GM12875 (cell line): ENCODE measurements at regions not wholly inside any gene's neighbourhood (a gene's known extent, or its start where the extent isn't known, plus 50 kb on each side); places are given as distances from the start of the nearest gene placed in this dataset.

ENCODE experiments used
- H3K4me3 ChIP-seq: one replicate; pipeline ENCODE4 v1.5.1; 2011; ENCODE audit warnings: low read depth, low read length, control low read depth
- TF ChIP-seq, protein P1 (sequence below): IDR thresholded peaks from 2 replicates; pipeline ENCODE4 v1.5.1; 2011; ENCODE audit warnings: low read depth, mild to moderate bottlenecking, control low read depth, inconsistent platforms, low read length, moderate library complexity, borderline replicate concordance; ENCODE audit not compliant: insufficient read depth

DNA sequence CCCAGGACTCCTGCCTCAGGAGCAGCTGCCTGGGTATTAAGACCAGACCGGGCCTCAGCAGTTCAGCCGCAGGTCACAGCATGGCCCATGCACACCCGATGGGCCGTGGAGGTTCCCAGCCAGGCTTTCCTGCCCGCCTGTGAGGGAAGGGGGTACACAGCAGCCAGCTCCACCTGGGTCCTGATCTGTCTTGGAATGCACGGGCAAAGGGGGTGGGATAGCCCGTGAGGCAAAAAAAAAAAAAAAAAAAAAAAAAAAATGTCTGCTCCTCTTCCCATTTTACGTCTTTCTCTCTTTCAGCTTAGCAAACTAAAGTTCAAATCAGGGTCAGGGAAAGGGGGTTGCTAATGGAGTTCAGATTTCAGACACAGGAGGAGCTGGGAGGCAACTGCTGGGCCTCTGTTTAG, 385.2 kb downstream of the TNS1 start:
- TF ChIP-seq, protein P1, sequence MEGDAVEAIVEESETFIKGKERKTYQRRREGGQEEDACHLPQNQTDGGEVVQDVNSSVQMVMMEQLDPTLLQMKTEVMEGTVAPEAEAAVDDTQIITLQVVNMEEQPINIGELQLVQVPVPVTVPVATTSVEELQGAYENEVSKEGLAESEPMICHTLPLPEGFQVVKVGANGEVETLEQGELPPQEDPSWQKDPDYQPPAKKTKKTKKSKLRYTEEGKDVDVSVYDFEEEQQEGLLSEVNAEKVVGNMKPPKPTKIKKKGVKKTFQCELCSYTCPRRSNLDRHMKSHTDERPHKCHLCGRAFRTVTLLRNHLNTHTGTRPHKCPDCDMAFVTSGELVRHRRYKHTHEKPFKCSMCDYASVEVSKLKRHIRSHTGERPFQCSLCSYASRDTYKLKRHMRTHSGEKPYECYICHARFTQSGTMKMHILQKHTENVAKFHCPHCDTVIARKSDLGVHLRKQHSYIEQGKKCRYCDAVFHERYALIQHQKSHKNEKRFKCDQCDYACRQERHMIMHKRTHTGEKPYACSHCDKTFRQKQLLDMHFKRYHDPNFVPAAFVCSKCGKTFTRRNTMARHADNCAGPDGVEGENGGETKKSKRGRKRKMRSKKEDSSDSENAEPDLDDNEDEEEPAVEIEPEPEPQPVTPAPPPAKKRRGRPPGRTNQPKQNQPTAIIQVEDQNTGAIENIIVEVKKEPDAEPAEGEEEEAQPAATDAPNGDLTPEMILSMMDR: no peak
- no peak overlapping the region for H3K4me3 ChIP-seq

DNA sequence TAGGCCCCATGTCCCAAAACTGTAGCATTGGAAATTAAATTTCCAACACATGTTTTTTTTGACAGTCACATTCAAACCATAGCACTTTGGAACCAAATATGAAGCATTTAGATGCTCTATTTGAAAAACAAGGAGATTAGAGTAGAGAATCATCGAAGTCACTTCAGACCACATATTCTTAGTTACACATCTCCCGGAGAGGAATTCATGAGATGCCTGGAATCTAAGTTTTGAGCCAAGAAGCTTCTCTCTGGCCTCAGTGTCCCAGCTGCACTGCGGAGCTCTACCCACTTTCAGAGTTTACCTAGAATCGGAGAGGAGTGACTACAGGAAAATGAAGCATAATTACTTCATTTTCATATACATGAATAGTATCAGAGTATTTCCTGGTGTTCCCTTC, 385.9 kb downstream of the TNS1 start:
- H3K4me3 ChIP-seq: no peak overlapping the region
- TF ChIP-seq, protein P1: no peak

DNA sequence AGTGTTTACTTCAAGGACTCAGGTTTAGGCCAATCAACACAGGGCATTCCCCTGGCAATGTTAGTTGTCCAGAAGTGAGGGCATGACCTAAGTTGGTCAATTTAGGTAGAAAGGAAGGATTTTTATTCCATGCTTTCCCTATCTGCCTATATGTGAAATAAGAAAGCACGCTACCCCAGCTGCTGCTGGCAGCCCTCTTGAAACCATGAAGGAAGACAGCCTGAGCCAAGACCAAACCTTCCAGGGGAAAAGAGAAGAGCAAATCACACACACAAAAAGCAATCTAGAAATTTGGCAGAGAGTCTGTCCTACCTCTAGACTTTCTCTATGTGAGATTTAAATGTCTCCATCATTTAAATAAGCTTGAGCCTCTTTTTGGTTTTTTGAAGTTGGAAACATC, 387.6 kb downstream of the TNS1 start:
- no peak overlapping the region for H3K4me3 ChIP-seq
- TF ChIP-seq, protein P1: no peak

DNA sequence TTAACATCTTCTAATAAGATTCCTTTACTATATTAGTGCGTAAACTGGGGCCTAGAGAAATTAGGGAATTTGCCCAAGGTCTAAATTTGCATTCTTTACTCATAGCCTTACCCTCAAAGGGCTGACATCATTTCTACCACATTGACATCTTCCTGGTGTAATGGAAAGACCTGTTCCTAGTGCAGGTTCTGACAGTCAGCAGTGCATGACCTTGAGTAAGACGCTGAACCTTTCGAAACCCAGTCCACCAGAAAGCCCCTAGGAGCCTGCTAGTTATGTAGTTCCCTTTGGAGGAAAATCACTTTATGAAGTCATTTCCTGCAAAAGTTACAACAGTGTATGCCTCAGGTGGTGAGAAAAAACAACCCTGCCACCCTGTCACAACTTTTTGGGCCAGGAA, 388.3 kb downstream of the TNS1 start:
- no peak overlapping the region for H3K4me3 ChIP-seq
- TF ChIP-seq, protein P1: no peak

DNA sequence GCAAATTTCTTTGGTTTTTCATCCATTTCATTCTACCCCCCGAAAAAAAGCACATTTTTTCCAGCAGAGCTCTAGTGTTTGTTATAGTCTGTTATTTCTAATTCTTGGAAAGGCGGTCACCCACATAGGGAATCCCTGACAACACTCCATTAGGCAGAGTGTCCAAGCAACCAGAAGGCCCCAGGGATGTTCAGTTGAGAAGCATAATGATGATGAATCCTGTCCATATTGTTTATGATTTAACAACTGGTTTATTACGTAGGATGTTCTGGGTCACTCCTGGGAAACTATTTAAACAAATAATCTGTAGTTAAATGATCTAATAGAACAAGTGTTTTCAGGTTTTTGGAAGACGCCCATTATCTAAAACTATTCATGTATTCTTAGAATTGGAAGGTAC, 388.7 kb downstream of the TNS1 start:
- TF ChIP-seq, protein P1: no peak

DNA sequence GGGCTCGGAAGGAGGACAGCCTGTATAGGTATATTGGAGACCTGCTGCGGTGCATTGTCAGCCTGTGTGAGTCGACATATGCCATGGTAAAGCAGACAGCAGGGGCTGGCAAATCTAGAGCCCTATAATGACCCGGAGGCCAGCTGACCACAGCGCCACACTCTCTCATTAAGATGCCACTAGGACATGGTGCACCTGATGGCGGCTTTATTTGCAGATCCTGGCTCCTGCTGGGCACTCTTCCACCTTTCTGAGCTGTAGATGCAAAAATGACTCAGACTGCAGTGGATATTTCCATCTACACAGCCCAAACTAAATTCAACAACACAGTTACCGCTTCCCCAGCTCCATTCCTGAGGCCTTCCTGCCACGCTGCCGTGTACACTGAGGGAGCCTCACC, 389.9 kb downstream of the TNS1 start:
- TF ChIP-seq, protein P1: no peak
- H3K4me3 ChIP-seq: no peak overlapping the region

More for the DNA sequence above, 388.7 kb downstream of the TNS1 start:
- no peak overlapping the region for H3K4me3 ChIP-seq

DNA sequence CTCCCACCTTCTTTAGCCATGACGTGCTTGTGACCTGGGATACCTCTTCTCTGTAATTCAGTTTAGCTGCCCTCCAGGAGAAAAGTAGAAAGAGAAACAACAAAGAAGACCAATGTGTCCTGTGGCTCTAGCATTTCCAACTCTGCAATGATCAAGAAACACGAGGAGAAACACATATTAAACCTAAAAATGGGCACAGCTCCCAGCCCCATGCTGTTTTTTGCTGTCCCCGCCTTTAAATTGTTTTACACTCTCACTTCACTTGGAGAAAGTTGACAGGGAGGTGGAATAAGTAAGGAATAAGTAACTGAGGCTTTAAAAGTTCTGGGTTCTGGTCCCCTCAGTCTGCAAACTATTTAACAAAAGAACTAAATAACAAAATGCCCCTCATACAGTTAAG, 390.6 kb downstream of the TNS1 start:
- H3K4me3 ChIP-seq: no peak overlapping the region
- TF ChIP-seq, protein P1: no peak
